GM23248 (cell line): ENCODE measurements at regions not wholly inside any gene's neighbourhood (a gene's known extent, or its start where the extent isn't known, plus 50 kb on each side); places are given as distances from the start of the nearest gene placed in this dataset.
A peak's percentile ranks its signal among the peaks of the same experiment; 100 is the strongest.

ENCODE experiments used
- DNase-seq: peaks from one replicate; pipeline ENCODE4 v3.0.0-alpha.2; 2015
- H2AFZ ChIP-seq: fragments of 200-600 bp; sonication (generic); 2 replicates; pipeline ENCODE4 v1.6.1; 2016; ENCODE audit warnings: antibody characterized with exemption
- H3F3A ChIP-seq: fragments of 200-600 bp; sonication (generic); 2 replicates; pipeline ENCODE4 v1.6.1; 2016; ENCODE audit warnings: mild to moderate bottlenecking, antibody characterized with exemption, mixed run types; ENCODE audit not compliant: insufficient read depth
- H3K27ac ChIP-seq: fragments of 200-600 bp; sonication (generic); 2 replicates; pipeline ENCODE4 v1.5.1; 2016; ENCODE audit warnings: mild to moderate bottlenecking
- H3K27me3 ChIP-seq: fragments of 200-600 bp; sonication (generic); replicated peaks from 2 replicates; pipeline ENCODE4 v1.6.1; 2016; ENCODE audit warnings: mild to moderate bottlenecking; ENCODE audit not compliant: insufficient read depth
- H3K36me3 ChIP-seq: fragments of 200-600 bp; sonication (generic); 2 replicates; pipeline ENCODE4 v1.6.1; 2016; ENCODE audit warnings: low read depth, mild to moderate bottlenecking
- H3K4me1 ChIP-seq: fragments of 200-600 bp; sonication (generic); 2 replicates; pipeline ENCODE4 v1.6.1; 2016; ENCODE audit warnings: mild to moderate bottlenecking; ENCODE audit not compliant: insufficient read depth
- H3K4me2 ChIP-seq: fragments of 200-600 bp; sonication (generic); one replicate; pipeline ENCODE4 v1.6.1; 2016; ENCODE audit warnings: mild to moderate bottlenecking; ENCODE audit not compliant: unreplicated experiment
- H3K4me3 ChIP-seq: fragments of 200-600 bp; sonication (generic); 2 replicates; pipeline ENCODE4 v1.5.1; 2016; ENCODE audit warnings: mild to moderate bottlenecking
- H3K79me2 ChIP-seq: fragments of 200-600 bp; sonication (generic); 2 replicates; pipeline ENCODE4 v1.6.1; 2016; ENCODE audit warnings: mild to moderate bottlenecking; ENCODE audit not compliant: insufficient read depth
- H3K9ac ChIP-seq: fragments of 200-600 bp; sonication (generic); 2 replicates; pipeline ENCODE4 v1.6.1; 2016; ENCODE audit warnings: mild to moderate bottlenecking
- H3K9me2 ChIP-seq: fragments of 200-600 bp; sonication (generic); 2 replicates; pipeline ENCODE4 v1.6.1; 2016; ENCODE audit warnings: mixed run types, mild to moderate bottlenecking, moderate library complexity; ENCODE audit not compliant: insufficient read depth
- H3K9me3 ChIP-seq: fragments of 200-600 bp; sonication (generic); one replicate; pipeline ENCODE4 v1.6.1; 2017; ENCODE audit warnings: low read depth
- H4K20me1 ChIP-seq: fragments of 200-600 bp; sonication (generic); 2 replicates; pipeline ENCODE4 v1.6.0; 2016; ENCODE audit not compliant: insufficient read depth
- EZH2 ChIP-seq: fragments of 200-600 bp; sonication (generic); IDR thresholded peaks from 2 replicates; pipeline ENCODE4 v1.6.1; 2018; ENCODE audit warnings: antibody characterized with exemption, mild to moderate bottlenecking; ENCODE audit not compliant: insufficient read depth, poor library complexity, severe bottlenecking
- EZH2phosphoT487 ChIP-seq: fragments of 200-600 bp; sonication (generic); IDR thresholded peaks from 2 replicates; pipeline ENCODE4 v1.6.1; 2018; ENCODE audit warnings: antibody characterized with exemption, moderate library complexity, mild to moderate bottlenecking, low read depth; ENCODE audit not compliant: insufficient read depth
- WGBS, 2 experiments: methylation state at CpG; one replicate each; pipeline ENCODE4 v1.1.6; 2015 to 2017; ENCODE audit warnings: low lambda C conversion rate in 2 of 2, low coverage in 1 of 2; ENCODE audit errors: missing lambda C conversion rate in 2 of 2; 5-methylcytosine and 5-hydroxymethylcytosine counted together
- in situ Hi-C: fragments of 300-500 bp; cut with MboI; formaldehyde crosslinking; loops from 2 replicates; pipeline ENCODE4 v1.15.0; 2020

DNA sequence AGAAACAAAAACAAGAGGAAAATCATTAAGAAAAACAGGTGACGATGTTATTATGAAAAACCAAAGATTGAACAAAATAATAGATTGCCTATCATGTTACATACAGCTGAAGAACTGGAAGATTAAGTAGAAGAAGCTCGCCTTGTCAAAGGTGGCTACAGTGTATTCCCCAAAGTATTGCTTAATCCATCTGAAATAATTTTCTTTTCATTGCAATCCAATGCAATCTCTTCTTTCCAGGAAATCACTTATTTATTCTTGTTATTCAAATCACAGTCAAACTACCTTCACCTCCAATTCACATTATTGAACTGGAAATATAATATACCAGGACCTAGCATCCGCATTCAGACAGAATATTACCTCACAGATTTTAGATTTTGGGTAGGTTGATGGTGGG lies 235.9 kb downstream of the AHR start:
- Histone ChIP-seq H3K36me3 (no peaks in the 10 kb centered on the region), H3K79me2 (no peaks in the 10 kb centered on the region), H3K9ac (no peak overlapping the region), H3K4me3 (no peak overlapping the region), H3F3A (peaks cover 39% of the 10 kb centered on the region), H2AFZ (no peak overlapping the region), H3K27ac (no peak overlapping the region), H4K20me1 (no peaks in the 10 kb centered on the region), H3K9me2 (0 out of 2 replicates have a peak, but pooled peaks cover 3% of the 10 kb centered on the region), H3K9me3 (no peaks in the 10 kb centered on the region), H3K27me3 (no peaks in the 10 kb centered on the region), H3K4me2 (no peak overlapping the region), H3K4me1 (peaks cover 56% of the 10 kb centered on the region)
- DNase-seq: no peak
- WGBS, 2 experiments: 80 to 81% methylated on average over 3 of the region's 3 CpGs
- in situ Hi-C loops: loop anchor here (10.0 kb wide), 1 partner anchor 230 kb away; no protein-coding TSS in a partner anchor
- TF ChIP-seq EZH2phosphoT487 (no peak), EZH2 (no peak)

DNA sequence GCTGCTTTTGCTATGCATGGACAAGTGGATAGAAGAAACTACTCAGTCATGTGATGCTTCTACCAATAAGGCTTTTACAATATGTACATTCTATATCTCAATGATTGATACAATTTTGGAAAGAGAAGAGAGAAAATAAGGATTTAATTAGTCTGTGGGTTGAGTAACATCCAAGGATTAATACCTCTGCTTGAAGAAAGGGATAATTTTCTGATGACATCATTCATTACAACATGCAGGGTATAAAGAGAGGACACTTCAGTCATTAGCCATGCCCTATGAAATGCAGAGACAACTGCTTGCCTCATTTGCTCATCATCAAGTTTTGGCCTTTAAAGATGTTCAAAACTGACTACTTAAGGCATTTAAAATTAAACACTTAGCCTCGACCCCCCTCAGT lies 237.3 kb downstream of the AHR start:
- no peaks in the 10 kb centered on the region for H3K79me2 ChIP-seq
- no peaks in the 10 kb centered on the region for H4K20me1 ChIP-seq
- peaks cover 34% of the 10 kb centered on the region for H3F3A ChIP-seq
- no peaks in the 10 kb centered on the region for H3K36me3 ChIP-seq
- H2AFZ ChIP-seq: no peak overlapping the region
- H3K9me3 ChIP-seq: no peaks in the 10 kb centered on the region
- in situ Hi-C loops: loop anchor here (10.0 kb wide), 1 partner anchor 231 kb away; no protein-coding TSS in a partner anchor
- 0 out of 2 replicates have a peak, but pooled peaks cover 3% of the 10 kb centered on the region for H3K9me2 ChIP-seq
- H3K4me3 ChIP-seq: peak overlapping the region; percentile 2; the same call in 1 of the 2 replicates
- 0% methylated on average over 1 of the region's 1 CpG for WGBS, 2 experiments
- H3K4me2 ChIP-seq: peak overlapping the region; percentile 17
- DNase-seq: peak; percentile 73
- H3K27me3 ChIP-seq: no peaks in the 10 kb centered on the region
- peak overlapping the region; percentile 33 for H3K27ac ChIP-seq
- peaks cover 42% of the 10 kb centered on the region for H3K4me1 ChIP-seq
- no peak for TF ChIP-seq EZH2
- TF ChIP-seq EZH2phosphoT487: no peak
- H3K9ac ChIP-seq: no peak overlapping the region

DNA sequence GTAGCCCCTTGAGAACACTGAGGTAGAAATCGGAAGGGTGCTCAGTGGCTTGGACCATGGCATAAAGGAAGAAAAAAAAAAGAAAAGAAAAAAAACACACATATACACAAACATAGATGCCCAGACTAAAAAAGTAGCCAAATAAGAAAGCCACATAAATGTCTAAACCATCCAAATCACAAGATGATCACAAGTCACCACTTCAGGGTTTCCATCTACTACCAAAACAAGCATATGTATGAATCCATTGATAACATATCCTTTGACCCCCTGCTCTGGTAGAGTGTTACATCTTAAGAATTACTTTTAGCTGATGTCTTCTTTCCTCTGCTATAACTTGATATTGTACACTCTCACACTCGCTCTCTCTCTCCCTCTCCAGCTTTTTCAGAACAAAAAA lies 245.9 kb downstream of the AHR start:
- Histone ChIP-seq H3K4me2 (no peak overlapping the region), H3K27me3 (no peaks in the 10 kb centered on the region), H3K9me2 (no peaks in the 10 kb centered on the region), H3F3A (peaks cover 23% of the 10 kb centered on the region), H3K9ac (no peak overlapping the region), H3K4me3 (no peak overlapping the region), H3K9me3 (no peaks in the 10 kb centered on the region), H4K20me1 (no peaks in the 10 kb centered on the region), H3K27ac (no peak overlapping the region), H3K36me3 (no peaks in the 10 kb centered on the region), H3K79me2 (no peaks in the 10 kb centered on the region), H2AFZ (no peak overlapping the region), H3K4me1 (peaks cover 22% of the 10 kb centered on the region)
- DNase-seq: no peak
- in situ Hi-C loops: no loop called here
- TF ChIP-seq EZH2phosphoT487 (no peak), EZH2 (no peak)
- WGBS, 2 experiments: 97% methylated on average over 2 of the region's 2 CpGs

DNA sequence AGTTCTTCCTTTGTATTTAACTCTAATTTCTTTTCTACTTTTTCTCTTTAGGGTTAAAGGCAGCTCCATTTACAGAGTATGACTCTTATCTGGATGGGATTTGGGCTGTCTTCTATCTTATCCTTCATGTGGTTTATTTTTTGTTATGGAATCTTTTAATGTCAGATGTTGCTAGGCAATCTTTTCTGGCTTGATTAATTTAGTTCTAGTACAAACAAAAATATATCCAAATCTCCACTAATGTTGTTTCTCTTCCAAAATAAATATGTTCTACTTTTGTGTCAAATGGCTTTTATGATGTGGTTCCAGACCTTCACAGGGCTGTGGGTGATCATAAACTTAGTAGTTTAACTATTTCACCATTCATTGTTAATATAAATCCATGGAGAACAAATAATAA lies 246.9 kb downstream of the AHR start:
- Histone ChIP-seq H3K9ac (no peak overlapping the region), H3K4me3 (no peak overlapping the region), H3K79me2 (no peaks in the 10 kb centered on the region), H3K9me2 (no peaks in the 10 kb centered on the region), H3K9me3 (no peaks in the 10 kb centered on the region), H3F3A (peaks cover 23% of the 10 kb centered on the region), H3K4me1 (peaks cover 22% of the 10 kb centered on the region), H4K20me1 (no peaks in the 10 kb centered on the region), H3K36me3 (no peaks in the 10 kb centered on the region), H2AFZ (peak overlapping the region; percentile 18; the same call in 1 of the 2 replicates), H3K4me2 (peak overlapping the region; percentile 64), H3K27ac (no peak overlapping the region), H3K27me3 (no peaks in the 10 kb centered on the region)
- DNase-seq: no peak
- TF ChIP-seq EZH2phosphoT487 (no peak), EZH2 (no peak)
- in situ Hi-C loops: no loop called here

DNA sequence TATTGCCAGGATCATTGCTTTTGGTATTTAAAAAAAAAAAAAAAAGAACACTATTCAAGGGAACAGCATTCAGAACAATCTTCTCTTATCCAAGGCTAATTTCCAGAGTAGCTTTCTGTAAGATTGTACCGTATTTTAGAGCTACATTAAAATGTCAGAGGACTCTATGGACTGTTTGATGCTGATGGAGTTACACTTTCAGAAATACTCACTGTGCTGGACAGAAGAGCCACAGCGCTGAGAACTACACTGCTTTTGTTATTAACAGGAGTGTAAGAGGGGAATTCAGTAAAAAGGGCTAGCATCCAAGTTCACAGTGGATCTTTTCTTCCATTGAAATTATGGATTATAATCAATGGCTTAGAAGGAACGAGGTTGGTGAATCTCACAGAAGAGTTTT lies 247.7 kb downstream of the AHR start:
- H3K9ac ChIP-seq: peak overlapping the region; percentile 36

More for the DNA sequence above, 247.7 kb downstream of the AHR start:
- H3K9me2 ChIP-seq: no peaks in the 10 kb centered on the region
- H3K79me2 ChIP-seq: no peaks in the 10 kb centered on the region
- H4K20me1 ChIP-seq: no peaks in the 10 kb centered on the region
- no peaks in the 10 kb centered on the region for H3K36me3 ChIP-seq
- H3K27me3 ChIP-seq: no peaks in the 10 kb centered on the region
- H3F3A ChIP-seq: peaks cover 23% of the 10 kb centered on the region
- H2AFZ ChIP-seq: peak overlapping the region; percentile 69
- in situ Hi-C loops: no loop called here
- no peaks in the 10 kb centered on the region for H3K9me3 ChIP-seq
- TF ChIP-seq EZH2: no peak
- TF ChIP-seq EZH2phosphoT487: no peak
- H3K27ac ChIP-seq: peak overlapping the region; percentile 74
- peak overlapping the region; percentile 26; the same call in 1 of the 2 replicates for H3K4me3 ChIP-seq
- WGBS, 2 experiments: 21% methylated on average over 3 of the region's 3 CpGs
- peaks cover 22% of the 10 kb centered on the region for H3K4me1 ChIP-seq
- peak overlapping the region; percentile 64 for H3K4me2 ChIP-seq
- DNase-seq: no peak
